Breast epithelium (tissue), 4 donors: ENCODE measurements at regions not wholly inside any gene's neighbourhood (a gene's known extent, or its start where the extent isn't known, plus 50 kb on each side); places are given as distances from the start of the nearest gene placed in this dataset.

Experiments
- DNase-seq, 2 donors: peaks; one replicate each; pipeline ENCODE4 v3.0.0-alpha.2; 2019; ENCODE audit warnings: low spot score in 2 of 2
- H3K27ac ChIP-seq, 2 donors: fragments of 200-600 bp; sonication (generic) in 1 of 2; one replicate each; pipeline ENCODE4 v1.5.1; 2016 to 2019; ENCODE audit warnings: mild to moderate bottlenecking in 1 of 2
- H3K27me3 ChIP-seq, 2 donors: fragments of 200-600 bp; sonication (generic) in 1 of 2; one replicate each; pipeline versions ENCODE4 v1.5.1 to v1.6.0; 2017 to 2019; ENCODE audit warnings: control low read depth in 1 of 2, mild to moderate bottlenecking in 1 of 2
- H3K36me3 ChIP-seq: fragments of 200-600 bp; one replicate; pipeline ENCODE4 v1.5.1; 2019
- H3K4me1 ChIP-seq, 2 donors: fragments of 200-600 bp; sonication (generic); one replicate each; pipeline ENCODE4 v1.5.1; 2016 to 2019; ENCODE audit warnings: control low read depth in 1 of 2
- H3K4me3 ChIP-seq, 3 donors: fragments of 200-600 bp; sonication (generic); 1 replicate in 2 of 3; 2 replicates in 1 of 3; pipeline ENCODE4 v1.5.1; 2016 to 2019; ENCODE audit warnings: mild to moderate bottlenecking in 3 of 3, moderate library complexity in 2 of 3
- H3K9me3 ChIP-seq, 2 donors: fragments of 200-600 bp; sonication (generic) in 1 of 2; one replicate each; pipeline ENCODE4 v1.5.1; 2016 to 2019; ENCODE audit warnings: control low read depth in 1 of 2
- CTCF ChIP-seq, 3 donors: fragments of 450-650 bp; IDR thresholded peaks; one replicate each; pipeline ENCODE4 v1.5.1; 2016 to 2017; ENCODE audit warnings: antibody characterized with exemption in 3 of 3, mild to moderate bottlenecking in 3 of 3, moderate library complexity in 3 of 3
- POLR2A ChIP-seq: fragments of 450-650 bp; IDR thresholded peaks from one replicate; pipeline ENCODE4 v1.6.1; 2016; ENCODE audit warnings: antibody characterized with exemption, mild to moderate bottlenecking, moderate library complexity
- POLR2AphosphoS5 ChIP-seq, 3 donors: sonication (generic); formaldehyde crosslinking; IDR thresholded peaks; one replicate each; pipeline ENCODE4 v1.6.1; 2017; ENCODE audit warnings: antibody characterized with exemption in 3 of 3
- intact Hi-C: fragments of 100-400 bp; cut with DNase I; formaldehyde crosslinking; loops from one replicate; pipeline ENCODE4 v1.15.1; 2023; ENCODE audit warnings: low total_unique reads

- Histone ChIP-seq H3K36me3 (no peaks in the 10 kb centered on the region), H3K9me3 (no peaks in the 10 kb centered on the region), H3K4me1 (no peaks in the 10 kb centered on the region), H3K4me3 (no peak overlapping the region), H3K27ac (no peak overlapping the region), H3K27me3 (no peaks in the 10 kb centered on the region)
- DNase-seq = no peak
- TF ChIP-seq POLR2AphosphoS5 (IDR thresholded peaks at IDR 0.05) = no peak
- TF ChIP-seq POLR2A = no peak
- TF ChIP-seq CTCF (IDR thresholded peaks at IDR 0.05) = no peak
- intact Hi-C loops = no loop called here
Measured at GRCh38 chr18:30277676-30278075, 764.9 kb downstream of the DSC3 start.

- no peak overlapping the region for H3K4me3 ChIP-seq
- intact Hi-C loops = no loop called here
- peaks cover 5% of the 10 kb centered on the region for H3K36me3 ChIP-seq
- DNase-seq = no peak
- H3K27ac ChIP-seq = no peak overlapping the region
- TF ChIP-seq CTCF (IDR thresholded peaks at IDR 0.05) = no peak
- TF ChIP-seq POLR2AphosphoS5 (IDR thresholded peaks at IDR 0.05) = no peak
- TF ChIP-seq POLR2A = no peak
- H3K9me3 ChIP-seq = no peaks in the 10 kb centered on the region
- no peaks in the 10 kb centered on the region for H3K27me3 ChIP-seq
- H3K4me1 ChIP-seq = no peaks in the 10 kb centered on the region
Measured at GRCh38 chr18:30271716-30272115, 770.8 kb downstream of the DSC3 start.

- TF ChIP-seq POLR2A = no peak
- no peak for TF ChIP-seq CTCF (IDR thresholded peaks at IDR 0.05)
- TF ChIP-seq POLR2AphosphoS5 (IDR thresholded peaks at IDR 0.05) = no peak
- no peaks in the 10 kb centered on the region for H3K9me3 ChIP-seq
- no peak for DNase-seq
- H3K27me3 ChIP-seq = no peaks in the 10 kb centered on the region
- peaks cover 5% of the 10 kb centered on the region for H3K36me3 ChIP-seq
- no peaks in the 10 kb centered on the region for H3K4me1 ChIP-seq
- no peak overlapping the region for H3K27ac ChIP-seq
- no peak overlapping the region for H3K4me3 ChIP-seq
- intact Hi-C loops = no loop called here
Measured at GRCh38 chr18:30265190-30265589, 777.4 kb downstream of the DSC3 start.

- Histone ChIP-seq H3K27me3 (no peaks in the 10 kb centered on the region), H3K9me3 (no peaks in the 10 kb centered on the region), H3K4me3 (no peak overlapping the region), H3K36me3 (no peaks in the 10 kb centered on the region), H3K4me1 (no peaks in the 10 kb centered on the region), H3K27ac (no peak overlapping the region)
- TF ChIP-seq CTCF (IDR thresholded peaks at IDR 0.05) = no peak
- TF ChIP-seq POLR2A = no peak
- TF ChIP-seq POLR2AphosphoS5 (IDR thresholded peaks at IDR 0.05) = no peak
- intact Hi-C loops = no loop called here
- no peak for DNase-seq
Measured at GRCh38 chr18:30254331-30254730, 788.2 kb downstream of the DSC3 start.

- Histone ChIP-seq H3K27ac (no peak overlapping the region), H3K27me3 (no peaks in the 10 kb centered on the region), H3K4me3 (no peak overlapping the region), H3K4me1 (no peaks in the 10 kb centered on the region), H3K9me3 (no peaks in the 10 kb centered on the region), H3K36me3 (no peaks in the 10 kb centered on the region)
- TF ChIP-seq POLR2A (no peak), CTCF (IDR thresholded peaks at IDR 0.05) (no peak), POLR2AphosphoS5 (IDR thresholded peaks at IDR 0.05) (no peak)
- DNase-seq = no peak
- intact Hi-C loops = no loop called here
Measured at GRCh38 chr18:30248056-30248455, 794.5 kb downstream of the DSC3 start.
